H9 (cell line): ENCODE measurements at regions not wholly inside any gene's neighbourhood (a gene's known extent, or its start where the extent isn't known, plus 50 kb on each side); places are given as distances from the start of the nearest gene placed in this dataset.

ENCODE experiments used
- DNase-seq: peaks from one replicate; pipeline ENCODE4 v3.0.0-alpha.2; 2017
- H2AFZ ChIP-seq: one replicate; pipeline ENCODE4 v1.6.1; 2013; ENCODE audit warnings: mild to moderate bottlenecking, low read length, control low read depth, moderate library complexity
- H2AK5ac ChIP-seq: 2 replicates; pipeline ENCODE4 v1.6.1; 2013; ENCODE audit warnings: low read length, control low read depth, mixed read lengths; ENCODE audit not compliant: insufficient read length
- H2BK120ac ChIP-seq: one replicate; pipeline ENCODE4 v1.6.1; 2013; ENCODE audit warnings: low read depth, mild to moderate bottlenecking, low read length, control low read depth, inconsistent platforms; ENCODE audit not compliant: poor library complexity, severe bottlenecking
- H2BK12ac ChIP-seq: 2 replicates; pipeline ENCODE4 v1.6.1; 2013; ENCODE audit warnings: low read length, control low read depth, mixed read lengths, low read depth; ENCODE audit not compliant: insufficient read length
- H2BK15ac ChIP-seq: 2 replicates; pipeline ENCODE4 v1.6.1; 2013; ENCODE audit warnings: low read depth, low read length, control low read depth
- H2BK20ac ChIP-seq: one replicate; pipeline ENCODE4 v1.6.1; 2013; ENCODE audit warnings: low read depth, mild to moderate bottlenecking, low read length, control low read depth, inconsistent platforms; ENCODE audit not compliant: poor library complexity, severe bottlenecking
- H2BK5ac ChIP-seq: 2 replicates; pipeline ENCODE4 v1.6.1; 2013; ENCODE audit warnings: low read length, control low read depth, mixed read lengths; ENCODE audit not compliant: insufficient read length
- H3K14ac ChIP-seq: 2 replicates; pipeline ENCODE4 v1.6.1; 2013; ENCODE audit warnings: low read length, control low read depth; ENCODE audit not compliant: insufficient read depth
- H3K18ac ChIP-seq: 2 replicates; pipeline ENCODE4 v1.6.1; 2013; ENCODE audit warnings: low read depth, mild to moderate bottlenecking, mixed read lengths, low read length, control low read depth; ENCODE audit not compliant: insufficient read length
- H3K23ac ChIP-seq: 2 replicates; pipeline ENCODE4 v1.6.1; 2013; ENCODE audit warnings: low read length, control low read depth, mixed read lengths, low read depth; ENCODE audit not compliant: insufficient read length
- H3K23me2 ChIP-seq: 2 replicates; pipeline ENCODE4 v1.6.1; 2013; ENCODE audit warnings: low read depth, mild to moderate bottlenecking, mixed read lengths, low read length, control low read depth; ENCODE audit not compliant: insufficient read length, poor library complexity, severe bottlenecking
- H3K27ac ChIP-seq: 2 replicates; pipeline ENCODE4 v1.5.1; 2013; ENCODE audit warnings: low read length, control low read depth, mixed read lengths, low read depth; ENCODE audit not compliant: insufficient read length
- H3K27me3 ChIP-seq: 2 replicates; pipeline ENCODE4 v1.6.1; 2013; ENCODE audit warnings: low read length, control low read depth, inconsistent platforms; ENCODE audit not compliant: insufficient read depth
- H3K4ac ChIP-seq: 2 replicates; pipeline ENCODE4 v1.6.1; 2013; ENCODE audit warnings: low read depth, mild to moderate bottlenecking, control low read depth, inconsistent platforms, low read length, moderate library complexity
- H3K4me1 ChIP-seq: 2 replicates; pipeline ENCODE4 v1.6.1; 2013; ENCODE audit warnings: low read length, control low read depth, inconsistent platforms; ENCODE audit not compliant: insufficient read depth
- H3K4me2 ChIP-seq: 2 replicates; pipeline ENCODE4 v1.6.1; 2013; ENCODE audit warnings: low read length, control low read depth, mixed read lengths; ENCODE audit not compliant: insufficient read length, insufficient read depth
- H3K56ac ChIP-seq: 2 replicates; pipeline ENCODE4 v1.6.1; 2013; ENCODE audit warnings: low read depth, mild to moderate bottlenecking, mixed read lengths, low read length, control low read depth; ENCODE audit not compliant: insufficient read length
- H3K79me1 ChIP-seq: 2 replicates; pipeline ENCODE4 v1.6.1; 2013; ENCODE audit warnings: low read depth, mild to moderate bottlenecking, moderate library complexity, low read length, control low read depth, inconsistent platforms; ENCODE audit not compliant: insufficient read depth, poor library complexity, severe bottlenecking
- H3K79me2 ChIP-seq: 2 replicates; pipeline ENCODE4 v1.6.1; 2013; ENCODE audit warnings: low read length, control low read depth, inconsistent platforms; ENCODE audit not compliant: insufficient read depth
- H3K9ac ChIP-seq: 2 replicates; pipeline ENCODE4 v1.6.1; 2013; ENCODE audit warnings: low read length, control low read depth, mixed read lengths; ENCODE audit not compliant: insufficient read length; ENCODE audit errors: extremely low read depth
- H3K9me3 ChIP-seq: one replicate; pipeline ENCODE4 v1.6.1; 2013; ENCODE audit warnings: low read depth, low read length, inconsistent platforms; ENCODE audit not compliant: control insufficient read depth
- H3T11ph ChIP-seq: one replicate; pipeline ENCODE4 v1.6.1; 2013; ENCODE audit warnings: mild to moderate bottlenecking, low read length, control low read depth, inconsistent platforms
- H4K20me1 ChIP-seq: one replicate; pipeline ENCODE4 v1.6.1; 2013; ENCODE audit not compliant: control insufficient read depth, insufficient read length, insufficient read depth
- H4K5ac ChIP-seq: 2 replicates; pipeline ENCODE4 v1.6.1; 2013; ENCODE audit warnings: low read depth, mild to moderate bottlenecking, mixed read lengths, low read length, control low read depth; ENCODE audit not compliant: insufficient read length
- H4K8ac ChIP-seq: replicated peaks from 2 replicates; pipeline ENCODE4 v1.6.1; 2013; ENCODE audit warnings: low read length, control low read depth, mixed read lengths, low read depth; ENCODE audit not compliant: insufficient read length
- H4K91ac ChIP-seq: 2 replicates; pipeline ENCODE4 v1.6.1; 2013; ENCODE audit warnings: low read depth, mild to moderate bottlenecking, moderate library complexity, mixed read lengths, low read length, control low read depth; ENCODE audit not compliant: insufficient read length
- H3K27ac Mint-ChIP-seq, 3 experiments: 2 replicates in 2 of 3; 3 replicates in 1 of 3; pipeline ENCODE4 v1.8.0; 2020 to 2021; ENCODE audit warnings: mixed read lengths in 3 of 3, mild to moderate bottlenecking in 1 of 3, moderate library complexity in 1 of 3
- H3K27me3 Mint-ChIP-seq: 2 replicates; pipeline ENCODE4 v1.8.0; 2021; ENCODE audit warnings: low read depth, mild to moderate bottlenecking, moderate library complexity, mixed read lengths
- H3K36me3 Mint-ChIP-seq, 3 experiments: 2 replicates in 2 of 3; 3 replicates in 1 of 3; pipeline ENCODE4 v1.8.0; 2020 to 2021; ENCODE audit warnings: low read depth in 3 of 3, mixed read lengths in 3 of 3; ENCODE audit not compliant: insufficient read depth in 1 of 3
- H3K4me1 Mint-ChIP-seq, 2 experiments: 2 replicates each; pipeline ENCODE4 v1.8.0; 2020; ENCODE audit warnings: mixed read lengths in 2 of 2
- H3K4me3 Mint-ChIP-seq, 2 experiments: 2 replicates in 1 of 2; 3 replicates in 1 of 2; pipeline ENCODE4 v1.8.0; 2020 to 2021; ENCODE audit warnings: mild to moderate bottlenecking in 2 of 2, mixed read lengths in 2 of 2, moderate library complexity in 1 of 2
- H3K9me3 Mint-ChIP-seq, 2 experiments: 2 replicates in 1 of 2; 3 replicates in 1 of 2; pipeline ENCODE4 v1.8.0; 2020; ENCODE audit warnings: mild to moderate bottlenecking in 2 of 2, mixed read lengths in 2 of 2, moderate library complexity in 1 of 2
- CTCF ChIP-seq: fragments of 200-600 bp; sonication (generic); conservative IDR thresholded peaks from 3 replicates; pipeline ENCODE4 v1.8.0; 2021; ENCODE audit warnings: antibody characterized with exemption, mild to moderate bottlenecking
- WGBS: extraction: QIAGEN DNeasy Blood & Tissue Kit; methylation state at CpG from one replicate; pipeline ENCODE4 v1.1.7; 2013; ENCODE audit warnings: missing lambda C conversion rate, low lambda C conversion rate, mixed read lengths; ENCODE audit not compliant: insufficient read length; ENCODE audit errors: extremely low coverage; 5-methylcytosine and 5-hydroxymethylcytosine counted together

- Histone ChIP-seq H3K18ac (no peak overlapping the region), H3K23me2 (no peaks in the 10 kb centered on the region), H2BK5ac (no peak overlapping the region), H4K5ac (no peak overlapping the region), H2AFZ (no peak overlapping the region), H2BK15ac (no peak overlapping the region), H3K14ac (no peak overlapping the region), H3K4ac (no peak overlapping the region), H4K20me1 (no peaks in the 10 kb centered on the region), H3K4me1 (no peaks in the 10 kb centered on the region), H2BK20ac (no peak overlapping the region), H2BK120ac (no peak overlapping the region), H3K23ac (no peak overlapping the region), H2BK12ac (no peak overlapping the region), H3K9ac (no peak overlapping the region), H3K27me3 (no peaks in the 10 kb centered on the region), H3K56ac (no peak overlapping the region), H3K79me1 (no peaks in the 10 kb centered on the region), H3T11ph (no peak overlapping the region), H2AK5ac (no peak overlapping the region), H4K91ac (no peak overlapping the region), H3K27ac (no peak overlapping the region), H3K79me2 (no peaks in the 10 kb centered on the region), H3K9me3 (no peaks in the 10 kb centered on the region), H4K8ac (no peak overlapping the region), H3K4me2 (no peak overlapping the region)
- Mint-ChIP-seq H3K4me1 (peaks cover 0 to 2% of the 10 kb centered on the region in 2 experiments; a peak in 1 of 4 replicates), H3K9me3 (peaks cover 0 to 6% of the 10 kb centered on the region in 2 experiments; a peak in 4 of 5 replicates), H3K36me3 (no peaks in the 10 kb centered on the region; a peak in 1 of 7 replicates), H3K27ac (no peak overlapping the region), H3K27me3 (peaks cover 5% of the 10 kb centered on the region; the same call in 1 of the 2 replicates), H3K4me3 (no peak overlapping the region)
- no peak for DNase-seq
- TF ChIP-seq CTCF = no peak
- no CpG with 5 or more reads among the region's 5 CpGs for WGBS
Measured at GRCh38 chr18:78919956-78920355, 59.7 kb upstream of the SALL3 start.
